Fibroblast of mammary gland (primary cell): ENCODE measurements at regions not wholly inside any gene's neighbourhood (a gene's known extent, or its start where the extent isn't known, plus 50 kb on each side); places are given as distances from the start of the nearest gene placed in this dataset.

Experiments
- DNase-seq: peaks from one replicate; pipeline ENCODE4 v3.0.0-alpha.2; 2010; ENCODE audit warnings: low read depth
- H3K4me3 ChIP-seq: 2 replicates; pipeline ENCODE4 v1.5.1; 2011; ENCODE audit warnings: low read depth, mild to moderate bottlenecking, low read length, moderate library complexity; ENCODE audit not compliant: control insufficient read depth
- CTCF ChIP-seq: conservative IDR thresholded peaks from 2 replicates; pipeline ENCODE4 v1.5.1; 2011; ENCODE audit warnings: low read depth, low read length, inconsistent platforms; ENCODE audit not compliant: control insufficient read depth, insufficient read depth

- no peak for TF ChIP-seq CTCF
- H3K4me3 ChIP-seq, result no peak overlapping the region
- no peak for DNase-seq
These were observed 1530.6 kb downstream of the PLA2G4A start for GRCh38 chr1:188359315-188359714.

- no peak for DNase-seq
- no peak overlapping the region for H3K4me3 ChIP-seq
- no peak for TF ChIP-seq CTCF
These were observed 1535.2 kb downstream of the PLA2G4A start for GRCh38 chr1:188363943-188364342.

GRCh38 chr1:188364927-188365449, 1536.2 kb downstream of the PLA2G4A start:
- DNase-seq, result no peak
- H3K4me3 ChIP-seq, result no peak overlapping the region
- TF ChIP-seq CTCF, result no peak

GRCh38 chr1:188365874-188366273, 1537.1 kb downstream of the PLA2G4A start:
- H3K4me3 ChIP-seq, result no peak overlapping the region
- DNase-seq, result no peak
- TF ChIP-seq CTCF, result no peak

- DNase-seq, result no peak
- TF ChIP-seq CTCF, result no peak
- H3K4me3 ChIP-seq, result no peak overlapping the region
These were observed 1538.9 kb downstream of the PLA2G4A start for GRCh38 chr1:188367661-188368060.

- no peak for DNase-seq
- no peak for TF ChIP-seq CTCF
- no peak overlapping the region for H3K4me3 ChIP-seq
These were observed 1542.6 kb downstream of the PLA2G4A start for GRCh38 chr1:188371295-188371806.

GRCh38 chr1:188372821-188373220, 1544.1 kb downstream of the PLA2G4A start:
- no peak overlapping the region for H3K4me3 ChIP-seq
- no peak for TF ChIP-seq CTCF
- DNase-seq, result no peak
